ENCODE measurements at regions not wholly inside any gene's neighbourhood (a gene's known extent, or its start where the extent isn't known, plus 50 kb on each side); places are given as distances from the start of the nearest gene placed in this dataset.
"Not testable (repeated sequence)": the region's sequence is repeated elsewhere in the genome, so short reads cannot be mapped to it uniquely, and the experiment has no call there.

DNA sequence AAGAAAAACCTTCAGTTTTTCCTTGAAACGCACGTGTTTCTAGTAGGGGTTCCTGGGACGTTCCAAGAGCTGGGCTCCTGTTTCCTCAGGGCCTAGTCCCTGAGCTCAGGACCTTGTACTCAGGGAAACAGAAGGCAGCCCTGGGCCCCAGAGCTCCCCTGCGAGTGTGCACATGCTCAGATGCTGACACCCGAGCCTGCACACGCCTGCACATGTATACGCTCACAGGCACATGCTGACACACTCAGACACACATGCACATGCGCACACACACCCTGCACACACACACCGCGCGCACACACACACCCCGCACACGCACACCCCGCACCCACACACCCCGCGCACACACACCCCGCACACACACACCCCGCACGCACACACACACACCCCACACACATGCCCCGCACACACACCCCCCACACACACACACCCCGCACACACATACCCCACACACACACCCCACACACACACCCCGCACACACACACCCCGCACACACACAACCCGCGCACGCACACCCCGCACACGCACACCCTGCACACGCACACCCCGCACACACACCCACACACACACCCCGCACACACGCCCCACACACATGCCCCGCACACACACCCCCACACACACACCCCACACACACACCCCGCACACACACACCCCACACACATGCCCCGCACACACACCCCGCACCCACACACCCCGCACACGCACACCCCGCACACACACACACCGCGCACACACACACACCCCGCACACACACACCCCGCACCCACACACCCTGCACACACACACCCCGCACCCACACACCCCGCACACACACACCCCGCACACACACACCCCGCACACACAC lies 52.2 kb downstream of the CALML3 start:
- no peaks in the 10 kb centered on the region for H3K36me3 ChIP-seq (ENCODE audit: insufficient read depth, low read length)
- no peaks in the 10 kb centered on the region for H3K9me3 ChIP-seq (ENCODE audit: control insufficient read depth, insufficient read depth, low read length)
- H3K4me1 ChIP-seq (ENCODE audit: insufficient read depth, low read length), result peaks cover 7% of the 10 kb centered on the region; the same call in 1 of the 2 replicates
- H3K9ac ChIP-seq (ENCODE audit: low read depth, low read length), result no peak overlapping the region

DNA sequence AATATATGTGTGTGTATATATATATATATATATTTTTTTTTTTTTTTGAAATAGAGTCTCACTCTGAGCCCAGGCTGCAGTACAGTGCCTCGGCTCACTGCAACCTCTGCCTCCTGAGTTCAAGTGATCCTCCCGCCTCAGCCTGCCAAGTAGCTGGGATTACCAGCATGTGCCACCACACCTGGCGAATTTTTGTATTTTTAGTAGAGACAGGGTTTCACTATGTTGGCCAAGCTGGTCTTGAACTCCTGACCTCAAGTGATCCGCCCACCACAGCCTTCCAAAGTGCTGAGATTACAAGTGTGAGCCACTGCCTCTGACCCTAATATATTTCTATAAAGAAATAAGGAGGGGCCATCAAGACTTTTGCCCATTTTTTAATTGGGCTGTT lies 55.3 kb downstream of the CALML3 start:
- not testable (repeated sequence) for H3K9me3 ChIP-seq (ENCODE audit: control insufficient read depth, insufficient read depth, low read length); H3K36me3 ChIP-seq (ENCODE audit: insufficient read depth, low read length); H3K9ac ChIP-seq (ENCODE audit: low read depth, low read length)
- H3K4me1 ChIP-seq (ENCODE audit: insufficient read depth, low read length), result peaks cover 21% of the 10 kb centered on the region

DNA sequence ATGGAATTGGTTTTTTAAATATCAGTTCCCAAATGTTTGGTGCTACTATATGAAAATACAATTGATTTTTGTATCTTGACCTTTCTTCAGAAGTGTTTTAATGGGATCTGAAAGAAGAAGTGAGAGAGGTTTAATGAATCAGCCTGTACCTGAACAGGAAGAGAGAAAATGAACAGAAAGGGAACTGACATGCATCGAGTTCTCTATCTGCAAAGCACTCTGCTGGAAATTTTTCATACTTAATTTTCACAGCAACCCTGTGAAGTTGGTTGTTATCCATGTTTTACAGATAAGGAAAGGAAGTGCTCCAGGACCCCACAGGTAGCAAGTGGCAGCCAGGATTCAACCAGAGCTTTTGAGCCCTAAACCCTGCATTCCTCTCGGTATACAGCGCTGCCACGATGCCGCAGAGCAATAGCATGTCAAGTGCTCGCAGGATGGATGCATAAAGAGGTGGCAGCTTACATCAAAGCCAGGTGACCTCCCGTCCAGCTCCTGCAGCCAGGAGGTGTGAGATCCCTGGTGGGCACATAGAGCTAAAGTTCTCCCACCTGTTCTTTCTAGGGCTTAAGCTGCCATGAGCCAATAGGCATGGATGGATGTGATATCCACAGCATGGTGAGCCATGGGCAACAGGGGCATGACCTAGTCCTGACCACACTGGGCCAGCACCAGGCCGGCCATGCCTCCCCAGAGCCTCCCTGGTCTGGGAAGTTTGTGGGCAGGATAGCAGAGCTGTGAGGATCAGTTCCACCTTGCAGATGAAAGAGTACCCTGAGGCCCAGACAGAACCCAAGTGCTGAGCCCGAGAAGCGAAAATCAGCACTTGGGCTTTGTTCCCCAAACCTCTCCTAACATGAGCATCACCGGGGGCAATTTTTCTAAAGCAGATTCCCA lies 57.2 kb downstream of the CALML3 start:
- Histone ChIP-seq H3K36me3 (ENCODE audit: insufficient read depth, low read length) (no peaks in the 10 kb centered on the region), H3K9ac (ENCODE audit: low read depth, low read length) (no peak overlapping the region), H3K4me1 (ENCODE audit: insufficient read depth, low read length) (peaks cover 31% of the 10 kb centered on the region), H3K9me3 (ENCODE audit: control insufficient read depth, insufficient read depth, low read length) (no peaks in the 10 kb centered on the region)

DNA sequence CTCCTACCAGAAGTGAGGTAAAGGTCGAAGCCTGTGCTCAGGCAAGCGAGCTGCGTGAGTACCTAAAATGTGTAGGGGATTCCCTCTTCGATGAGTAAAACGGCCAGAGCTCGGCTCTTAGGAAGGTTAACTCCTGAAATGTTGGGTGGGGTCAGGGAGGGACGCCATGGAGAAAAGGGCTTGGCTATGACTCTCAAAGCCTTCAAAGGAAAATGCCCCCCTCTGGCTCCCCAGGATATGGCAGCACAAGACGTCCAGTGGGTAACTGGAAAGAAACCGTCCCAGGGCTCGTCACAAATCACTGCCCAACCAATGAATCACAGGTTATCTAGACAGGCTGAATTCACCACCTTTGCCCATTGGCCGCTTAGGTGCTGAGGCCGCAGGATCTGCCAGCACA lies 58.0 kb downstream of the CALML3 start:
- Histone ChIP-seq H3K36me3 (ENCODE audit: insufficient read depth, low read length) (no peaks in the 10 kb centered on the region), H3K9me3 (ENCODE audit: control insufficient read depth, insufficient read depth, low read length) (no peaks in the 10 kb centered on the region), H3K9ac (ENCODE audit: low read depth, low read length) (no peak overlapping the region), H3K4me1 (ENCODE audit: insufficient read depth, low read length) (peaks cover 34% of the 10 kb centered on the region)

DNA sequence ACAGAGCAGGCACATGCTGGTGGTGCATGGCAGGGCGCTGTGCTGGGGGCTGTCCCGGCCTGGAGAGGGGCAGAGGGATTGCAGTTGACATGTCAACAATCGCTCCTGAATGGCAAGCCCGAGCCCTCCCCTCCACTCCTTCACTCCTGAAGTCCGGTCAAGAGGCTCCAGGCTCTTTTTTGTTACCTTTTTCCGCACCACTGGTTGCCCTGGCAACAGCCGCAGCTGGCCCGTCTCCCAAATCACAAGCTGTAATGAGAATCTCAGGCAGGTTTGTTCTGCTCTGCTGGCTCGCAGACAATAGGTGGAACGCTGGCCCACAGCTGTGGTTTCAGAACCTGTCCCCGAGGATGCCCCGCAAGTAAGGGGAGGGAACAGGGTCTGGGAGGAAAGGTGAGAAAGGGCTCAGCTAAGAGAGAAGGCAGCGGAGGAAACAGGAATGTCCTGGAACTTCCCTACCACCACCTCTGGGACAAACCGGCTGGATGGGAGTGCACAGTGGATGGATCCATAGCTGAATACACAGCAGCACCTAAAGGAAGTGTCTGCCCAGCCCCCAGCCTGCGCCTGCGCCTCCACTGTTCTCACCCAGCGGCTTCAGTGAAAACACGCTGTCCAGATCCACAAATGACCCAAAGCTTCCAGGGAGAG lies 58.9 kb downstream of the CALML3 start:
- peak overlapping the region; percentile 4; the same call in 1 of the 2 replicates for H3K9ac ChIP-seq (ENCODE audit: low read depth, low read length)
- H3K36me3 ChIP-seq (ENCODE audit: insufficient read depth, low read length), result no peaks in the 10 kb centered on the region
- H3K9me3 ChIP-seq (ENCODE audit: control insufficient read depth, insufficient read depth, low read length), result no peaks in the 10 kb centered on the region
- peaks cover 34% of the 10 kb centered on the region for H3K4me1 ChIP-seq (ENCODE audit: insufficient read depth, low read length)

DNA sequence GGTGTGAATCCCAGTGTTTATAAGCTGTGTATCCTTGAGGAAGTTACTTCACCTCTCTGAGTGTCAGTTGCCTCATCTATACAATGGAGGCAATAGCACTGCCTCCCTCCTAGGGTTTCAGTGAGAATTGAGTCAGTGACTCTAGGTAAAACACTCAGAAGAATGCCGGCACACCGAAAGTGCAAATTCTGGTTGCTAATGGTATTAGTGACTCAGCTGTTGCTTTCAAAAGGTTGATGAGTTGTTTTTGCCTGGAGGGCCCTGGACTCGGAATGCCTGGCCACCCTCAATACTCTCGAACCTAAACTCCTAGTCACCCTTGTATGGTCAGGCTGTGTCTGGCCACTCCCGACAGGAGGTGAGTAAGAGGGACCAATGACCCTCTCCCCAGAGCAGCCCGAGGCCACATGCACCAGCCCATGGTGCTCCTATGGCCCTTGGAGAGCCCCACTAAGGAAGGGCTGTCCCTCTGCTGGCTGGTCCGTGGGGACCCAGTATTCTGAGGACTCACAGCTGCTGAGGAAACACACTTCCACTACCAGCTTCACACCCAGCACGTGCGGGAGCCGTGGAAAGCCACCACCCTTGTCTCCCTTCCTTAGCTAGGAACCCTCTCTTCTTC lies 60.2 kb downstream of the CALML3 start:
- Histone ChIP-seq H3K36me3 (ENCODE audit: insufficient read depth, low read length) (no peaks in the 10 kb centered on the region), H3K4me1 (ENCODE audit: insufficient read depth, low read length) (peaks cover 39% of the 10 kb centered on the region), H3K9me3 (ENCODE audit: control insufficient read depth, insufficient read depth, low read length) (no peaks in the 10 kb centered on the region), H3K9ac (ENCODE audit: low read depth, low read length) (no peak overlapping the region)

DNA sequence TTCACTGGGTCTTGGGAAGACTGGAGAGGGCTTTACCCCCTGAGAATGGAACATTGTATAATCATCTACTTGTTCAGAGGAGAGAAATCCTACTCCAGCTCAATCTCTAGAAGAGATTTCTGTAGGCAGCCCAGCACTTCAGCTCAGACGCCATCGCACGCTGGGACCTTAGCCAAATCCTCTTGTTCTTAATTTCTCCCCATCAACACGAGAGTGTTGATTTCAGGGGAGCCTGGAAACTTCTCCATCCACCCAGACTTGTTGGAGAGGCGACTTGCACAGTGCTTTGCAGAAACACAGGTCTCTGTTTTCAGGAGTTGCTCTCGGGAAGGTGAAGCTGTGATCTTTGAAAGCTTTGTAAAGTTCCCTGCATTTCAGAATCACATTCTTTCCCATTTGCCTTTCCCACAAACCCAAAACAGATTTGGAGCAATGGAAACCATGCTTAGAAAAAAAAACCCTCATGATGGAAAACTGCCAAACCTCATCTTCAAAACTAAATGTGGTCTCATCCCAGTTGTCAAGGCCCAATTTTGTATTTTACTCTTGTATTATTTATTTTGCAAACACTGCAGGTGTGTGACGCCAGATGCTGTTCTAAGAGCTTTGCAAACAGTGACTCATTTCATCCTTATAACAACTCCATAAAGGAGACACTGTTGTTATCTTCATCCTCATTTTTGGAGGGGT lies 60.9 kb downstream of the CALML3 start:
- no peaks in the 10 kb centered on the region for H3K36me3 ChIP-seq (ENCODE audit: insufficient read depth, low read length)
- H3K4me1 ChIP-seq (ENCODE audit: insufficient read depth, low read length), result peaks cover 45% of the 10 kb centered on the region
- H3K9ac ChIP-seq (ENCODE audit: low read depth, low read length), result no peak overlapping the region
- H3K9me3 ChIP-seq (ENCODE audit: control insufficient read depth, insufficient read depth, low read length), result no peaks in the 10 kb centered on the region

DNA sequence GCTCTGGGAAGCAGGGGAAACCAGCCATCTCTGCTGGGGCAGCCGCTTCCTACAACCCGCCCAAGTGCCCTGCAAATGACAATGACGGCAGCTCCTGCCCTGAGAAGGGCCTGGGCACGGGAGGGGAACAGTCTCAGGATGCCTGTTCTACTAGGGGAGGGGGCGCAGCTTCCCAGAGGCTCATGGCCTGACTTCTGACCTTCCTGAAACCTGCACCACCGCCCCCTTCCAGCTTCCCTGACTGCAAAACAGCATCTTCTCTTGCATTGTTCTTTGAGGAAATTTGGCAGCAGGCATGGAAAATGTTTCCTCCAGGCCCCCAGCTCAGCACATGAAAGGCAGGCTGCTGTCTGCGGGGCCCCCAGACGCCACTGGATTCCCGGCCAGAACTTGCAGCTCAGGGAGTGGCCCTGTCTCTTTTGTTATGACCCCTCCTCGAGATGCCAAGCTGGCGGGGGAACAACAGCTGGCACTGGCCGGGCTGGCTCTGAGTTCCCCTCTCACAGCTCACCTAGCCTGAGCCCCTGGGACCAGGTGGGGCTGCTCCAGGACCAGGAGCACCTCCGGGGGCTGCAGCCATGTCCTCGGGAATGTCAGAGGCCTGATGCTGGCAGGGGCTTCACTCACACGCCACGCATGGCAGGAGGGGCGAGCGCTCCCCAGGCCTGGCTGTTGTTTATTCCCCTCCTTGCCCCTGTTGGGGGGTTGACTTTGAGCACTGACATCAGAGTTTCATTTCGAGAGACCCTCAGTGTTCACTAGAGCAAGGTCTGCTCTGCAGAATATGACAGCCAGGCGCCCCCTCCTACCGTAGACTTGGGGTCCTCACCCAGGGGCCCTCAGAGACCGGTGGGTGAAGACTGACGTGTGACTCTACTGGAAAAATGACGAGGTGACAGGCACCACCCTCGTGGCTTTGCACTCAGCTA lies 62.7 kb downstream of the CALML3 start:
- Histone ChIP-seq H3K9me3 (ENCODE audit: control insufficient read depth, insufficient read depth, low read length) (no peaks in the 10 kb centered on the region), H3K36me3 (ENCODE audit: insufficient read depth, low read length) (no peaks in the 10 kb centered on the region), H3K9ac (ENCODE audit: low read depth, low read length) (no peak overlapping the region), H3K4me1 (ENCODE audit: insufficient read depth, low read length) (peaks cover 51% of the 10 kb centered on the region)

DNA sequence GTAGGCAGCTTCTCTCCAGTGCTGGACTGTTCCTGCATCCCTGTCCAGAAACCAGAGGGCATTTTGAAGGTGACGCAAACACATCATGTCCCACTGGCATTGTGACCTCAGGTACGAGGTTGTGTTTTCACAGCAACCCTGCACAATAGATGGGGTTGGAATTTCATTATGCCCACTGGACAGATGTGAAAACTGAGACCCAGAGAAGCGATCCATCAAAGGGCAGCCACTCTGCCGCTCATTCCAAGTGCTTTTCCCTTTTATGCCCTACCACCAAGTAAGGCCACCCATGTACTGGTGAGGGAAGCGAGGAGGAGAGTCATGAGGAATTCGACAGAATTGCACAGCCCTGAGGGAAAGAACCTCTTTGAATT lies 63.3 kb downstream of the CALML3 start:
- H3K36me3 ChIP-seq (ENCODE audit: insufficient read depth, low read length), result no peaks in the 10 kb centered on the region
- no peak overlapping the region for H3K9ac ChIP-seq (ENCODE audit: low read depth, low read length)
- no peaks in the 10 kb centered on the region for H3K9me3 ChIP-seq (ENCODE audit: control insufficient read depth, insufficient read depth, low read length)
- H3K4me1 ChIP-seq (ENCODE audit: insufficient read depth, low read length), result peaks cover 51% of the 10 kb centered on the region

DNA sequence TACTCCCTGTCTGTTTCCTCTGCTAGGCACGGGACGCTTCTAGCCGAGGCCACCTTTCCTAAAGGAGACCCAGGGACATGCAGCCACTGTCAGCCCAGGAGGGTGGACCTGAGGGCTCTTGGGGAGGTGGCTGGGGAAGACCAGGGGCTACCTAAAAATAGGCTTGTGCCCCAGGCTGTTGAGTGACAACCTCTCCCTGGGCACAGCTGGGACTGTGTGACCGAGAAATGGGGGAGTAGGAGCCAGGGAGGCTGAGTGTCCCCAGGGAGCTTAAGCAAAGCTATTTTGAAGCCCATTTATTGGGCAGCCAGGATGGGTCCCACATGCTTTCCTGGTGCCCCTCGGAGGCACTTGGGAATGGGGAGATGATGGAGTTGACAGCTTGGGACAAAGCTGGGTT lies 63.8 kb downstream of the CALML3 start:
- Histone ChIP-seq H3K36me3 (ENCODE audit: insufficient read depth, low read length) (no peaks in the 10 kb centered on the region), H3K4me1 (ENCODE audit: insufficient read depth, low read length) (peaks cover 48% of the 10 kb centered on the region), H3K9ac (ENCODE audit: low read depth, low read length) (no peak overlapping the region), H3K9me3 (ENCODE audit: control insufficient read depth, insufficient read depth, low read length) (no peaks in the 10 kb centered on the region)

All from ES-I3 (cell line).